ENCODE measurements at regions not wholly inside any gene's neighbourhood (a gene's known extent, or its start where the extent isn't known, plus 50 kb on each side); places are given as distances from the start of the nearest gene placed in this dataset.

DNA sequence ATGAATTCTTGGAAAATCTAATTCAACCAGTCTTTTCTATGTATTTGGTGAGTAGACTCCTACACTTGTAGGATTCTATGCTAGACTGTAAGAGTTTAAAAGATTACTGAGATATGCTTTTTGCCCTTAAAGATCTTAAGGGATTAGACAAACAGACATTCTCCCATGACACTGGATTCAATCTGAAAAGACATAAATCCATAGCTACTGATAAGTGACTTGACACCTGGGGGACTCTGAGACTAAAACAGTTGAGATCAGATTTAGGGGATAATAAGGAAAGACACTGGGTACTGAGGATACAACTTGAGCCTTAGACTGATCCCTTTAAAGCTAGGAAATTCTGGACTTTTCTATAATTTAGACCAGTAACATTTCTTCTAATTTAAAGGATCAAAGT, 1233.4 kb downstream of the XPNPEP1 start:
- no peaks in the 10 kb centered on the region for H3K9me3 ChIP-seq
- H3K4me1 ChIP-seq, result no peaks in the 10 kb centered on the region

DNA sequence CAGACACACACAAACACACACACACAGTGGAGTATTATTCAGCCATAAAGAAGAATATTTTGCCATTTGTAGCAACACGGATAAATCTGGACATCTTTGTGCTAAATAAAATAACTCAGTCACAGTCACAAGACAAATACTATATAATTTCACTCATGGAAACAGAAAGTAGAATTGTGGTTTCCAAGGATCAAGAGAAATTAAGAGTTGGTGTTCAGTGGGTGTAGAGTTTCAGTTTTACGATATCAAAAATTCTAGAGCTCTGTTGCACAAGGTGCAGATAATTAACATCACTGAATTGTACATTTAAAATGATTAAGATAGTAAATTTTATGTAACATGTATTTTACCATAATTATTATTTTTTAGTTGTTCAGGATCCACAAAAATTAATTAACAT, 1235.0 kb downstream of the XPNPEP1 start:
- H3K4me3 ChIP-seq (ENCODE audit: low read depth, low read length), result no peak overlapping the region

More for the DNA sequence above, 1233.4 kb downstream of the XPNPEP1 start:
- Histone ChIP-seq H3K4me3 (ENCODE audit: low read depth, low read length) (no peak overlapping the region), H3K27me3 (no peaks in the 10 kb centered on the region), H3K36me3 (no peaks in the 10 kb centered on the region)
- no peak for DNase-seq
- TF ChIP-seq, protein P1, sequence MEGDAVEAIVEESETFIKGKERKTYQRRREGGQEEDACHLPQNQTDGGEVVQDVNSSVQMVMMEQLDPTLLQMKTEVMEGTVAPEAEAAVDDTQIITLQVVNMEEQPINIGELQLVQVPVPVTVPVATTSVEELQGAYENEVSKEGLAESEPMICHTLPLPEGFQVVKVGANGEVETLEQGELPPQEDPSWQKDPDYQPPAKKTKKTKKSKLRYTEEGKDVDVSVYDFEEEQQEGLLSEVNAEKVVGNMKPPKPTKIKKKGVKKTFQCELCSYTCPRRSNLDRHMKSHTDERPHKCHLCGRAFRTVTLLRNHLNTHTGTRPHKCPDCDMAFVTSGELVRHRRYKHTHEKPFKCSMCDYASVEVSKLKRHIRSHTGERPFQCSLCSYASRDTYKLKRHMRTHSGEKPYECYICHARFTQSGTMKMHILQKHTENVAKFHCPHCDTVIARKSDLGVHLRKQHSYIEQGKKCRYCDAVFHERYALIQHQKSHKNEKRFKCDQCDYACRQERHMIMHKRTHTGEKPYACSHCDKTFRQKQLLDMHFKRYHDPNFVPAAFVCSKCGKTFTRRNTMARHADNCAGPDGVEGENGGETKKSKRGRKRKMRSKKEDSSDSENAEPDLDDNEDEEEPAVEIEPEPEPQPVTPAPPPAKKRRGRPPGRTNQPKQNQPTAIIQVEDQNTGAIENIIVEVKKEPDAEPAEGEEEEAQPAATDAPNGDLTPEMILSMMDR (IDR thresholded peaks at IDR 0.05; ENCODE audit: low read depth, low read length), result no peak

DNA sequence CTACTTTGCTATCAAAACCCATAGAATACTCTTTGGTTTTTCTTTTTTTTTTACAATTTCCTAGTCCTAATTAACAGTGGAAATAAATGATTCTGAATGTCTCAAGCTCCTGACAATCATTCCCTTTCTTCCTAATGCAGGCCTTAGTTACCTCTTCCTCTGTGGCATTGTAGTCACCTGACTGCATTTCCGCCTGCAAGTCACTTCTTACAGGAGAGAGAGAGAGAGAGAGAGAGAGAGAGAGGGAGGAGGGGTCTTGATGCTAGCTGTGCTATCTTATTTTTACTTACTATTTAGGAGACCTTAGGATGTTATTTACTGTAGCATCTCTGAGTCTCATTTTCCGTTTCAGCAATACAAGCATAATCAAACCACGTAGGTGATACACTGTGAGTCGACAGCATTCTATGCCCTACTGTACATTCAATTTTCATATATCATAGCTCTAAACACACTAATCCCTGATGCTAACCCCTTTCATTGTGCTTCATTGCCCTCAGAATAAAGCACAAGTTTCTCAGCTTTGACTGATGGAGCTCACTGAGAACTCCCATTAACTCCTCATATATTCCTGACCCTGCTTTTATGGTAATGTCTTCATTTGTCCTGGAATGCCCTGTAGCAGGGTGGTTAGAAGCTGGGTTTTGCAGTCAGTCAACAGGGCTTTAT, 1237.3 kb downstream of the XPNPEP1 start:
- no peaks in the 10 kb centered on the region for H3K4me1 ChIP-seq
- TF ChIP-seq, protein P1 (IDR thresholded peaks at IDR 0.05; ENCODE audit: low read depth, low read length), result no peak
- H3K9me3 ChIP-seq, result no peaks in the 10 kb centered on the region
- no peak overlapping the region for H3K4me3 ChIP-seq (ENCODE audit: low read depth, low read length)
- H3K27me3 ChIP-seq, result no peaks in the 10 kb centered on the region
- no peak for DNase-seq
- H3K36me3 ChIP-seq, result no peaks in the 10 kb centered on the region

More for the DNA sequence above, 1235.0 kb downstream of the XPNPEP1 start:
- no peaks in the 10 kb centered on the region for H3K27me3 ChIP-seq
- TF ChIP-seq, protein P1 (IDR thresholded peaks at IDR 0.05; ENCODE audit: low read depth, low read length), result no peak
- no peak for DNase-seq
- H3K9me3 ChIP-seq, result no peaks in the 10 kb centered on the region
- no peaks in the 10 kb centered on the region for H3K36me3 ChIP-seq
- no peaks in the 10 kb centered on the region for H3K4me1 ChIP-seq

DNA sequence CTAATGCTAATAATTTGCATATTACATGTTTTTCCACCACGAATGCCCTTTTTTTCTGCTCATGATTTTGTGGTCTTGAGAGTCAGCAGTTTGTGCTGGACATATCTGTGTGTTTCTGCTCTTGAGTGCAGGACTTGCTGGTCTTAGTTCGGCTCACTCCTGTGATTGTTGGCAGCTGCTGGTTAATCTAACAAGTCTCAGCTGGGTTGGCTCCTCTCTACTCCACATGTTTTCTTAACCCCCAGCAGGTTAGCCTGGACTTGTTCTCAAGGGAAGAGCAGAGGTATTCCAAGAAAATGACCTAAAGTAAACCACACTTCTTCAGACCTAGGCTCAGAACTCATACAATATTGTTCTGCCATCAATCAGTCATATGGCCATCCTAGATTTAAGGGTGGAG, 1238.9 kb downstream of the XPNPEP1 start:
- Histone ChIP-seq H3K4me1 (no peaks in the 10 kb centered on the region), H3K9me3 (no peaks in the 10 kb centered on the region), H3K4me3 (ENCODE audit: low read depth, low read length) (no peak overlapping the region), H3K27me3 (no peaks in the 10 kb centered on the region), H3K36me3 (no peaks in the 10 kb centered on the region)
- TF ChIP-seq, protein P1 (IDR thresholded peaks at IDR 0.05; ENCODE audit: low read depth, low read length), result no peak
- no peak for DNase-seq

DNA sequence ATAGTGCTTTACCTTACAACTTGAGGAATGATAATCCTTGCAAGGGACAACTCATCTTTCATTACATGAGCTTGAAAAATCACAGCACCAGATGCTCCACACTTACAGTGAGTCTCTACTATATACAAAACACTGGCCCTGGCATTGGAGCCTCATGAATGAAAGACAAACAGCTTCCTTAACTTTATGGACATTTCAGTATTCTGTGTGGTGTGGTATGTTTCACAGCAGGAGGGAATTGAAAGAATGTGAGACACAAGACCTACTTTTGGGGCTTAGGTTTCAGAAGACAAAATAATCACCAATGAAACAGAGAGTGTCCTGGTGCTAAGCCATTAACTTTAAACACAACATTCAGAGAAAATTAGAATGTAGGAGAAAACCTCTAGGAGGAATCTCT, 1249.6 kb downstream of the XPNPEP1 start:
- TF ChIP-seq, protein P1 (IDR thresholded peaks at IDR 0.05; ENCODE audit: low read depth, low read length), result no peak
- H3K4me1 ChIP-seq, result no peaks in the 10 kb centered on the region
- H3K9me3 ChIP-seq, result no peaks in the 10 kb centered on the region
- no peaks in the 10 kb centered on the region for H3K36me3 ChIP-seq
- no peak for DNase-seq
- no peaks in the 10 kb centered on the region for H3K27me3 ChIP-seq
- no peak overlapping the region for H3K4me3 ChIP-seq (ENCODE audit: low read depth, low read length)

DNA sequence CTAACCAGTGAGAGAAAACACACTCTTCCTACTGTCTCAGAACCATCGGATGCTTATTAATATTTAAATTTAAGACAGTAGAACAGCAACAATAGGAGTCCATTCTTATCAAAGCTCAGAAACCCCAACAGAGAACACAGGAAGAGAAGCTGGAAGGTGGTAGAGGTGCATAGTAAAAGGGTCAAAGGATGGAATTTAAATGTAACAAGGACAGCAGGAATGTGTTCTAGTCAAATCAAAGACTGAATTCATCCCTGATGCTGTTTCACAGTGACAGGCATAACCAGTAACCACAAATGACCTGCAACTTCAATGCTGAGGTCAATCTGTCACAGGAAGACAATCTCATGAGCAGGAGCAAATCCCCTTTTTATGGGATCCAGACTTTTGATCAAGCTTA, 1259.7 kb downstream of the XPNPEP1 start:
- Histone ChIP-seq H3K36me3 (no peaks in the 10 kb centered on the region), H3K4me3 (ENCODE audit: low read depth, low read length) (no peak overlapping the region), H3K4me1 (no peaks in the 10 kb centered on the region), H3K27me3 (no peaks in the 10 kb centered on the region), H3K9me3 (no peaks in the 10 kb centered on the region)
- TF ChIP-seq, protein P1 (IDR thresholded peaks at IDR 0.05; ENCODE audit: low read depth, low read length), result no peak
- DNase-seq, result no peak
